Left renal cortex interstitium (tissue), 4 donors: ENCODE measurements at regions not wholly inside any gene's neighbourhood (a gene's known extent, or its start where the extent isn't known, plus 50 kb on each side); places are given as distances from the start of the nearest gene placed in this dataset.

ENCODE experiments used
- DNase-seq, 4 donors: peaks; one replicate each; pipeline ENCODE4 v3.0.0-alpha.2; 2013; ENCODE audit warnings: low read depth in 4 of 4, low spot score in 2 of 4, missing footprints in 1 of 4

- DNase-seq: no peak
Measured at GRCh38 chr18:56545464-56545863, 92.9 kb downstream of the TXNL1 start.

- DNase-seq: no peak
Measured at GRCh38 chr18:56542476-56542875, 95.9 kb downstream of the TXNL1 start.

GRCh38 chr18:56541793-56542192 lies 96.6 kb downstream of the TXNL1 start:
- DNase-seq: no peak

- no peak for DNase-seq
Measured at GRCh38 chr18:56541340-56541739, 97.1 kb downstream of the TXNL1 start.

GRCh38 chr18:56538746-56539145 lies 99.6 kb downstream of the TXNL1 start:
- no peak for DNase-seq

- DNase-seq: no peak
Measured at GRCh38 chr18:56532176-56532840, 106.1 kb downstream of the TXNL1 start.

GRCh38 chr18:56522816-56523215 lies 115.6 kb downstream of the TXNL1 start:
- DNase-seq: no peak

- DNase-seq: no peak
Measured at GRCh38 chr18:56521263-56521662, 117.1 kb downstream of the TXNL1 start.

GRCh38 chr18:56517761-56518160 lies 120.6 kb downstream of the TXNL1 start:
- DNase-seq: no peak

GRCh38 chr18:56517196-56517595 lies 121.2 kb downstream of the TXNL1 start:
- DNase-seq: no peak

- no peak for DNase-seq
Measured at GRCh38 chr18:56516789-56517188, 121.6 kb downstream of the TXNL1 start.

GRCh38 chr18:56515522-56515921 lies 122.9 kb downstream of the TXNL1 start:
- DNase-seq: no peak

- no peak for DNase-seq
Measured at GRCh38 chr18:56511996-56512395, 126.4 kb downstream of the TXNL1 start.

- DNase-seq: no peak
Measured at GRCh38 chr18:56510108-56510507, 128.3 kb downstream of the TXNL1 start.

- peak in 2 of 4 donors; percentile 22 to 37 for DNase-seq
Measured at GRCh38 chr18:56509656-56510055, 128.7 kb downstream of the TXNL1 start.

GRCh38 chr18:56508370-56509036 lies 129.9 kb downstream of the TXNL1 start:
- DNase-seq: no peak

GRCh38 chr18:56505971-56506370 lies 132.4 kb downstream of the TXNL1 start:
- DNase-seq: no peak

- DNase-seq: no peak
Measured at GRCh38 chr18:56505293-56505692, 133.1 kb downstream of the TXNL1 start.

- no peak for DNase-seq
Measured at GRCh38 chr18:56501896-56502295, 136.5 kb downstream of the TXNL1 start.

GRCh38 chr18:56495884-56496283 lies 142.5 kb downstream of the TXNL1 start:
- DNase-seq: no peak

- no peak for DNase-seq
Measured at GRCh38 chr18:56493531-56493930, 144.9 kb downstream of the TXNL1 start.

- DNase-seq: no peak
Measured at GRCh38 chr18:56492136-56492535, 146.3 kb downstream of the TXNL1 start.
